Activated CD4-positive, alpha-beta T cell treated with anti-CD3 and anti-CD28 coated beads, Interleukin-2, amount 10 ng/mL, durations not matched to agents 24 days and 14 days (primary cell): ENCODE measurements at regions not wholly inside any gene's neighbourhood (a gene's known extent, or its start where the extent isn't known, plus 50 kb on each side); places are given as distances from the start of the nearest gene placed in this dataset.

ENCODE experiments used
- DNase-seq: peaks from one replicate; pipeline ENCODE4 v3.0.0; 2022
- H3K27ac Mint-ChIP-seq: one replicate; pipeline ENCODE4 v1.8.0; 2022; ENCODE audit warnings: mild to moderate bottlenecking, mixed read lengths
- H3K27me3 Mint-ChIP-seq: one replicate; pipeline ENCODE4 v1.8.0; 2022; ENCODE audit warnings: mixed read lengths
- H3K36me3 Mint-ChIP-seq: one replicate; pipeline ENCODE4 v1.8.0; 2022; ENCODE audit warnings: low read depth, mild to moderate bottlenecking, mixed read lengths
- H3K4me1 Mint-ChIP-seq: one replicate; pipeline ENCODE4 v1.8.0; 2021; ENCODE audit warnings: mixed read lengths
- H3K4me3 Mint-ChIP-seq: one replicate; pipeline ENCODE4 v1.8.0; 2022; ENCODE audit warnings: mild to moderate bottlenecking, moderate library complexity, mixed read lengths
- H3K9me3 Mint-ChIP-seq: one replicate; pipeline ENCODE4 v1.8.0; 2021; ENCODE audit warnings: mixed read lengths
- intact Hi-C: fragments of 100-400 bp; cut with micrococcal nuclease; formaldehyde crosslinking; loops from one replicate; pipeline ENCODE4 v1.15.1; 2023

GRCh38 chr11:11000579-11001283, 142.9 kb upstream of the ZBED5 start:
- no peaks in the 10 kb centered on the region for H3K36me3 Mint-ChIP-seq
- H3K27ac Mint-ChIP-seq: no peak overlapping the region

GRCh38 chr11:10998674-10999073, 140.8 kb upstream of the ZBED5 start:
- H3K4me3 Mint-ChIP-seq: no peak overlapping the region
- no peak overlapping the region for H3K27ac Mint-ChIP-seq
- H3K36me3 Mint-ChIP-seq: no peaks in the 10 kb centered on the region
- no peaks in the 10 kb centered on the region for H3K9me3 Mint-ChIP-seq
- H3K27me3 Mint-ChIP-seq: peaks cover 12% of the 10 kb centered on the region
- no peak for DNase-seq
- intact Hi-C loops: no loop called here
- no peaks in the 10 kb centered on the region for H3K4me1 Mint-ChIP-seq

More at GRCh38 chr11:11000579-11001283, 142.9 kb upstream of the ZBED5 start:
- Mint-ChIP-seq H3K4me3 (no peak overlapping the region), H3K27me3 (peaks cover 15% of the 10 kb centered on the region), H3K9me3 (no peaks in the 10 kb centered on the region), H3K4me1 (no peaks in the 10 kb centered on the region)
- intact Hi-C loops: no loop called here
- DNase-seq: no peak

GRCh38 chr11:10996678-10997077, 138.8 kb upstream of the ZBED5 start:
- intact Hi-C loops: no loop called here
- H3K27me3 Mint-ChIP-seq: peaks cover 8% of the 10 kb centered on the region
- DNase-seq: no peak
- H3K36me3 Mint-ChIP-seq: no peaks in the 10 kb centered on the region
- H3K4me1 Mint-ChIP-seq: no peaks in the 10 kb centered on the region
- H3K27ac Mint-ChIP-seq: no peak overlapping the region
- H3K9me3 Mint-ChIP-seq: no peaks in the 10 kb centered on the region
- no peak overlapping the region for H3K4me3 Mint-ChIP-seq

GRCh38 chr11:10993640-10994039, 135.8 kb upstream of the ZBED5 start:
- Mint-ChIP-seq H3K27me3 (peaks cover 4% of the 10 kb centered on the region), H3K27ac (no peak overlapping the region), H3K9me3 (no peaks in the 10 kb centered on the region), H3K4me1 (no peaks in the 10 kb centered on the region), H3K36me3 (no peaks in the 10 kb centered on the region), H3K4me3 (no peak overlapping the region)
- no peak for DNase-seq
- intact Hi-C loops: no loop called here

GRCh38 chr11:10993186-10993585, 135.3 kb upstream of the ZBED5 start:
- DNase-seq: no peak
- intact Hi-C loops: no loop called here
- no peak overlapping the region for H3K4me3 Mint-ChIP-seq
- H3K36me3 Mint-ChIP-seq: no peaks in the 10 kb centered on the region
- H3K27me3 Mint-ChIP-seq: peaks cover 3% of the 10 kb centered on the region
- H3K27ac Mint-ChIP-seq: no peak overlapping the region
- H3K9me3 Mint-ChIP-seq: no peaks in the 10 kb centered on the region
- no peaks in the 10 kb centered on the region for H3K4me1 Mint-ChIP-seq

GRCh38 chr11:10991393-10991792, 133.5 kb upstream of the ZBED5 start:
- no peaks in the 10 kb centered on the region for H3K36me3 Mint-ChIP-seq

GRCh38 chr11:10990637-10991193, 132.9 kb upstream of the ZBED5 start:
- H3K9me3 Mint-ChIP-seq: no peaks in the 10 kb centered on the region
- H3K27ac Mint-ChIP-seq: no peak overlapping the region
- no peaks in the 10 kb centered on the region for H3K36me3 Mint-ChIP-seq
- intact Hi-C loops: no loop called here
- no peak for DNase-seq
- no peak overlapping the region for H3K4me3 Mint-ChIP-seq
- H3K4me1 Mint-ChIP-seq: no peaks in the 10 kb centered on the region
- H3K27me3 Mint-ChIP-seq: peaks cover 7% of the 10 kb centered on the region

More at GRCh38 chr11:10991393-10991792, 133.5 kb upstream of the ZBED5 start:
- Mint-ChIP-seq H3K27ac (no peak overlapping the region), H3K4me1 (no peaks in the 10 kb centered on the region), H3K4me3 (no peak overlapping the region), H3K9me3 (no peaks in the 10 kb centered on the region), H3K27me3 (peaks cover 7% of the 10 kb centered on the region)
- no peak for DNase-seq
- intact Hi-C loops: no loop called here

GRCh38 chr11:10990160-10990559, 132.3 kb upstream of the ZBED5 start:
- Mint-ChIP-seq H3K9me3 (no peaks in the 10 kb centered on the region), H3K4me1 (no peaks in the 10 kb centered on the region), H3K27ac (no peak overlapping the region), H3K27me3 (peaks cover 7% of the 10 kb centered on the region), H3K4me3 (no peak overlapping the region), H3K36me3 (no peaks in the 10 kb centered on the region)
- intact Hi-C loops: no loop called here
- DNase-seq: no peak

- no peak for DNase-seq
- no peaks in the 10 kb centered on the region for H3K4me1 Mint-ChIP-seq
Observed at GRCh38 chr11:10986006-10986405, 128.2 kb upstream of the ZBED5 start.

GRCh38 chr11:10984742-10985141, 126.9 kb upstream of the ZBED5 start:
- H3K9me3 Mint-ChIP-seq: no peaks in the 10 kb centered on the region
- H3K27ac Mint-ChIP-seq: no peak overlapping the region
- H3K27me3 Mint-ChIP-seq: peaks cover 10% of the 10 kb centered on the region
- no peaks in the 10 kb centered on the region for H3K4me1 Mint-ChIP-seq
- intact Hi-C loops: no loop called here
- H3K4me3 Mint-ChIP-seq: no peak overlapping the region
- H3K36me3 Mint-ChIP-seq: no peaks in the 10 kb centered on the region
- DNase-seq: no peak

More at GRCh38 chr11:10986006-10986405, 128.2 kb upstream of the ZBED5 start:
- Mint-ChIP-seq H3K27ac (no peak overlapping the region), H3K9me3 (no peaks in the 10 kb centered on the region), H3K36me3 (no peaks in the 10 kb centered on the region), H3K27me3 (peaks cover 10% of the 10 kb centered on the region), H3K4me3 (no peak overlapping the region)
- intact Hi-C loops: no loop called here

- DNase-seq: no peak
- peaks cover 10% of the 10 kb centered on the region for H3K27me3 Mint-ChIP-seq
- peaks cover 3% of the 10 kb centered on the region for H3K4me1 Mint-ChIP-seq
- intact Hi-C loops: no loop called here
- no peak overlapping the region for H3K4me3 Mint-ChIP-seq
- no peaks in the 10 kb centered on the region for H3K9me3 Mint-ChIP-seq
- H3K27ac Mint-ChIP-seq: no peak overlapping the region
- no peaks in the 10 kb centered on the region for H3K36me3 Mint-ChIP-seq
Observed at GRCh38 chr11:10984250-10984649, 126.4 kb upstream of the ZBED5 start.

GRCh38 chr11:10982704-10983510, 125.1 kb upstream of the ZBED5 start:
- Mint-ChIP-seq H3K4me1 (peaks cover 3% of the 10 kb centered on the region), H3K4me3 (no peak overlapping the region), H3K27ac (no peak overlapping the region), H3K36me3 (no peaks in the 10 kb centered on the region), H3K9me3 (no peaks in the 10 kb centered on the region), H3K27me3 (peaks cover 18% of the 10 kb centered on the region)
- intact Hi-C loops: no loop called here
- DNase-seq: no peak

GRCh38 chr11:10979529-10979928, 121.7 kb upstream of the ZBED5 start:
- Mint-ChIP-seq H3K4me3 (no peak overlapping the region), H3K27me3 (peaks cover 24% of the 10 kb centered on the region)
- intact Hi-C loops: no loop called here

GRCh38 chr11:10978198-10978597, 120.3 kb upstream of the ZBED5 start:
- peaks cover 3% of the 10 kb centered on the region for H3K4me1 Mint-ChIP-seq
- no peaks in the 10 kb centered on the region for H3K36me3 Mint-ChIP-seq
- DNase-seq: no peak
- intact Hi-C loops: no loop called here
- H3K27ac Mint-ChIP-seq: no peak overlapping the region
- H3K4me3 Mint-ChIP-seq: no peak overlapping the region
- peaks cover 24% of the 10 kb centered on the region for H3K27me3 Mint-ChIP-seq
- H3K9me3 Mint-ChIP-seq: no peaks in the 10 kb centered on the region

More at GRCh38 chr11:10979529-10979928, 121.7 kb upstream of the ZBED5 start:
- Mint-ChIP-seq H3K9me3 (no peaks in the 10 kb centered on the region), H3K27ac (no peak overlapping the region), H3K4me1 (peaks cover 3% of the 10 kb centered on the region), H3K36me3 (no peaks in the 10 kb centered on the region)
- no peak for DNase-seq
